ENCODE measurements at regions not wholly inside any gene's neighbourhood (a gene's known extent, or its start where the extent isn't known, plus 50 kb on each side); places are given as distances from the start of the nearest gene placed in this dataset.
"Not testable (repeated sequence)": the region's sequence is repeated elsewhere in the genome, so short reads cannot be mapped to it uniquely, and the experiment has no call there.

- Histone ChIP-seq H2AK5ac (ENCODE audit: low read length) (no peak overlapping the region), H3K9ac (ENCODE audit: low read length) (no peak overlapping the region), H4K8ac (ENCODE audit: low read depth, low read length) (no peak overlapping the region), H2BK12ac (ENCODE audit: low read length) (no peak overlapping the region), H2BK5ac (ENCODE audit: low read depth, low read length, poor library complexity) (no peak overlapping the region), H3K23ac (ENCODE audit: low read length) (no peak overlapping the region), H4K12ac (ENCODE audit: low read depth, low read length) (no peak overlapping the region), H3K79me1 (ENCODE audit: low read length) (no peaks in the 10 kb centered on the region), H3K36me3 (ENCODE audit: control insufficient read depth in 1 of 2, insufficient read depth in 2 of 2, low read length in 2 of 2) (no peaks in the 10 kb centered on the region), H3K79me2 (ENCODE audit: control insufficient read depth, insufficient read depth, low read length, poor library complexity) (no peaks in the 10 kb centered on the region), H3K27ac (ENCODE audit: low read depth, low read length) (no peak overlapping the region), H3K27me3 (ENCODE audit: insufficient read depth, low read length) (no peaks in the 10 kb centered on the region), H2BK120ac (ENCODE audit: insufficient read depth, low read length, poor library complexity) (no peak overlapping the region), H4K91ac (ENCODE audit: low read depth, low read length) (no peak overlapping the region), H3K14ac (ENCODE audit: low read length) (no peak overlapping the region), H3K4me2 (ENCODE audit: low read length) (no peak overlapping the region), H3K4ac (ENCODE audit: low read depth, low read length) (no peak overlapping the region), H3K4me3 (ENCODE audit: low read depth, low read length) (no peak overlapping the region), H3K9me3 (ENCODE audit: insufficient read depth, low read depth, low read length) (peaks cover 5% of the 10 kb centered on the region), H3K4me1 (ENCODE audit: control insufficient read depth in 1 of 2, insufficient read depth in 2 of 2, low read length in 2 of 2) (no peaks in the 10 kb centered on the region), H3K18ac (ENCODE audit: low read length) (no peak overlapping the region), H2AFZ (ENCODE audit: insufficient read depth, low read length, poor library complexity) (no peak overlapping the region)
- no CpG with 5 or more reads among the region's 7 CpGs for WGBS (ENCODE audit: extremely low coverage, insufficient coverage, insufficient read length)
- no peak for DNase-seq
These were observed 338.2 kb upstream of the TARS1 start for GRCh38 chr5:33102551-33102950.

GRCh38 chr5:33105521-33105941 is 335.2 kb upstream of the TARS1 start:
- no peak overlapping the region for H2AK5ac ChIP-seq (ENCODE audit: low read length)
- H4K12ac ChIP-seq (ENCODE audit: low read depth, low read length): no peak overlapping the region
- no peak overlapping the region for H3K4me2 ChIP-seq (ENCODE audit: low read length)
- H2BK120ac ChIP-seq (ENCODE audit: insufficient read depth, low read length, poor library complexity): no peak overlapping the region
- no peak overlapping the region for H2BK12ac ChIP-seq (ENCODE audit: low read length)
- no peaks in the 10 kb centered on the region for H3K36me3 ChIP-seq (ENCODE audit: control insufficient read depth in 1 of 2, insufficient read depth in 2 of 2, low read length in 2 of 2)
- H4K91ac ChIP-seq (ENCODE audit: low read depth, low read length): no peak overlapping the region
- no peaks in the 10 kb centered on the region for H3K4me1 ChIP-seq (ENCODE audit: control insufficient read depth in 1 of 2, insufficient read depth in 2 of 2, low read length in 2 of 2)
- H3K27me3 ChIP-seq (ENCODE audit: insufficient read depth, low read length): no peaks in the 10 kb centered on the region
- H3K9ac ChIP-seq (ENCODE audit: low read length): no peak overlapping the region
- no peak overlapping the region for H2BK5ac ChIP-seq (ENCODE audit: low read depth, low read length, poor library complexity)
- H2AFZ ChIP-seq (ENCODE audit: insufficient read depth, low read length, poor library complexity): no peak overlapping the region
- H3K4ac ChIP-seq (ENCODE audit: low read depth, low read length): no peak overlapping the region
- H3K23ac ChIP-seq (ENCODE audit: low read length): no peak overlapping the region
- no peaks in the 10 kb centered on the region for H3K79me2 ChIP-seq (ENCODE audit: control insufficient read depth, insufficient read depth, low read length, poor library complexity)
- no CpG with 5 or more reads among the region's 1 CpG for WGBS (ENCODE audit: extremely low coverage, insufficient coverage, insufficient read length)
- H3K9me3 ChIP-seq (ENCODE audit: insufficient read depth, low read depth, low read length): peaks cover 11% of the 10 kb centered on the region
- no peak overlapping the region for H4K8ac ChIP-seq (ENCODE audit: low read depth, low read length)
- H3K14ac ChIP-seq (ENCODE audit: low read length): no peak overlapping the region
- no peak overlapping the region for H3K18ac ChIP-seq (ENCODE audit: low read length)
- H3K4me3 ChIP-seq (ENCODE audit: low read depth, low read length): no peak overlapping the region
- no peak overlapping the region for H3K27ac ChIP-seq (ENCODE audit: low read depth, low read length)
- H3K79me1 ChIP-seq (ENCODE audit: low read length): no peaks in the 10 kb centered on the region
- DNase-seq: no peak

GRCh38 chr5:33110496-33110895 is 330.3 kb upstream of the TARS1 start:
- not testable (repeated sequence) for H3K36me3 ChIP-seq (ENCODE audit: control insufficient read depth in 1 of 2, insufficient read depth in 2 of 2, low read length in 2 of 2); DNase-seq; H3K79me2 ChIP-seq (ENCODE audit: control insufficient read depth, insufficient read depth, low read length, poor library complexity); H3K4me2 ChIP-seq (ENCODE audit: low read length); H2BK12ac ChIP-seq (ENCODE audit: low read length); H3K23ac ChIP-seq (ENCODE audit: low read length); H3K4me1 ChIP-seq (ENCODE audit: control insufficient read depth in 1 of 2, insufficient read depth in 2 of 2, low read length in 2 of 2); H3K27me3 ChIP-seq (ENCODE audit: insufficient read depth, low read length); H4K8ac ChIP-seq (ENCODE audit: low read depth, low read length); H3K18ac ChIP-seq (ENCODE audit: low read length); H2AK5ac ChIP-seq (ENCODE audit: low read length); H2BK5ac ChIP-seq (ENCODE audit: low read depth, low read length, poor library complexity); H2BK120ac ChIP-seq (ENCODE audit: insufficient read depth, low read length, poor library complexity); H3K27ac ChIP-seq (ENCODE audit: low read depth, low read length); H4K12ac ChIP-seq (ENCODE audit: low read depth, low read length); H3K14ac ChIP-seq (ENCODE audit: low read length); H3K4ac ChIP-seq (ENCODE audit: low read depth, low read length); H3K79me1 ChIP-seq (ENCODE audit: low read length); H3K9me3 ChIP-seq (ENCODE audit: insufficient read depth, low read depth, low read length); H4K91ac ChIP-seq (ENCODE audit: low read depth, low read length); H3K9ac ChIP-seq (ENCODE audit: low read length); H2AFZ ChIP-seq (ENCODE audit: insufficient read depth, low read length, poor library complexity); H3K4me3 ChIP-seq (ENCODE audit: low read depth, low read length)
- WGBS (ENCODE audit: extremely low coverage, insufficient coverage, insufficient read length): no CpG with 5 or more reads among the region's 2 CpGs

GRCh38 chr5:33114361-33114760 is 326.4 kb upstream of the TARS1 start:
- no peaks in the 10 kb centered on the region for H3K79me1 ChIP-seq (ENCODE audit: low read length)
- no peak overlapping the region for H4K12ac ChIP-seq (ENCODE audit: low read depth, low read length)
- no peak overlapping the region for H3K27ac ChIP-seq (ENCODE audit: low read depth, low read length)
- H3K79me2 ChIP-seq (ENCODE audit: control insufficient read depth, insufficient read depth, low read length, poor library complexity): no peaks in the 10 kb centered on the region
- no peak overlapping the region for H3K14ac ChIP-seq (ENCODE audit: low read length)
- no peak overlapping the region for H4K91ac ChIP-seq (ENCODE audit: low read depth, low read length)
- no peaks in the 10 kb centered on the region for H3K36me3 ChIP-seq (ENCODE audit: control insufficient read depth in 1 of 2, insufficient read depth in 2 of 2, low read length in 2 of 2)
- H3K9ac ChIP-seq (ENCODE audit: low read length): no peak overlapping the region
- no peaks in the 10 kb centered on the region for H3K27me3 ChIP-seq (ENCODE audit: insufficient read depth, low read length)
- no peak overlapping the region for H2BK120ac ChIP-seq (ENCODE audit: insufficient read depth, low read length, poor library complexity)
- no peak overlapping the region for H3K4me2 ChIP-seq (ENCODE audit: low read length)
- no CpG with 5 or more reads among the region's 3 CpGs for WGBS (ENCODE audit: extremely low coverage, insufficient coverage, insufficient read length)
- H2BK12ac ChIP-seq (ENCODE audit: low read length): no peak overlapping the region
- H3K23ac ChIP-seq (ENCODE audit: low read length): no peak overlapping the region
- H3K4me1 ChIP-seq (ENCODE audit: control insufficient read depth in 1 of 2, insufficient read depth in 2 of 2, low read length in 2 of 2): no peaks in the 10 kb centered on the region
- peaks cover 3% of the 10 kb centered on the region for H3K9me3 ChIP-seq (ENCODE audit: insufficient read depth, low read depth, low read length)
- H4K8ac ChIP-seq (ENCODE audit: low read depth, low read length): no peak overlapping the region
- no peak overlapping the region for H2AK5ac ChIP-seq (ENCODE audit: low read length)
- peak in 1 of 2 donors; percentile 3 for DNase-seq
- H3K4me3 ChIP-seq (ENCODE audit: low read depth, low read length): no peak overlapping the region
- H3K18ac ChIP-seq (ENCODE audit: low read length): no peak overlapping the region
- no peak overlapping the region for H3K4ac ChIP-seq (ENCODE audit: low read depth, low read length)
- H2BK5ac ChIP-seq (ENCODE audit: low read depth, low read length, poor library complexity): no peak overlapping the region
- no peak overlapping the region for H2AFZ ChIP-seq (ENCODE audit: insufficient read depth, low read length, poor library complexity)
